HepG2 (cell line): ENCODE measurements at regions not wholly inside any gene's neighbourhood (a gene's known extent, or its start where the extent isn't known, plus 50 kb on each side); places are given as distances from the start of the nearest gene placed in this dataset.

Experiments
- ATAC-seq: fragments of 200-7000 bp; cut with Tn5 transposase; 3 replicates; pipeline ENCODE4 v1.9.1; 2020; ENCODE audit warnings: mild to moderate bottlenecking, moderate library complexity
- BruUV-seq: library from RNA; stranded (reverse); fragments of 400-500 nt; replicated peaks from 2 replicates; lab custom pipeline; 2021; lab: Mats Ljungman, UMichigan
- CTCF ChIA-PET: fragments of 300-600 bp; formaldehyde crosslinking; extraction: SDS; loops from one replicate; lab custom pipeline; 2021; ENCODE audit warnings: low total read pairs, inconsistent platforms, low intra/inter-chr PET ratio; lab: Yijun Ruan, JAX
- POLR2A ChIA-PET: fragments of 350-600 bp; sonication (Branson Sonifier 250); formaldehyde crosslinking; loops from one replicate; lab custom pipeline; 2020; ENCODE audit warnings: antibody characterized with exemption, inconsistent platforms; lab: Yijun Ruan, JAX
- DNase-seq: peaks from one replicate; pipeline ENCODE4 v3.0.0-alpha.2; 2015; ENCODE audit warnings: low spot score
- FAIRE-seq: peaks from 3 replicates; lab custom pipeline; 2011; peaks lifted over from hg19 to GRCh38; lab: Jason Lieb, UNC
- H2AFZ ChIP-seq: one replicate; pipeline ENCODE4 v1.6.1; 2011; ENCODE audit warnings: low read length, inconsistent platforms
- H3K27ac ChIP-seq: fragments of 300-600 bp; 3 replicates; pipeline ENCODE4 v1.8.0; 2011; ENCODE audit warnings: mixed run types, mild to moderate bottlenecking, mixed read lengths, low read length, inconsistent platforms; ENCODE audit not compliant: insufficient read depth; ENCODE audit errors: extremely low read length
- H3K27me3 ChIP-seq, 2 experiments: fragments of 200-600 bp in 1 of 2; 2 replicates in 1 of 2; 3 replicates in 1 of 2; pipeline versions ENCODE4 v1.6.0 to v1.8.0; 2011; ENCODE audit warnings: low read length in 2 of 2, mild to moderate bottlenecking in 2 of 2, moderate library complexity in 2 of 2, inconsistent platforms in 1 of 2; ENCODE audit not compliant: insufficient read depth in 2 of 2, control insufficient read depth in 1 of 2
- H3K36me3 ChIP-seq, 2 experiments: fragments of 200-600 bp in 1 of 2; replicated peaks in 1 of 2; 2 replicates in 1 of 2; 3 replicates in 1 of 2; pipeline versions ENCODE4 v1.5.1 to v1.8.0; 2011; ENCODE audit warnings: low read length in 2 of 2, inconsistent platforms in 1 of 2; ENCODE audit not compliant: insufficient read depth in 2 of 2, control insufficient read depth in 1 of 2
- H3K4me1 ChIP-seq: 2 replicates; pipeline ENCODE4 v1.5.1; 2012; ENCODE audit warnings: low read length, inconsistent platforms; ENCODE audit not compliant: insufficient read depth
- H3K4me2 ChIP-seq: 2 replicates; pipeline ENCODE4 v1.6.0; 2011; ENCODE audit warnings: low read depth, low read length, inconsistent platforms
- H3K4me3 ChIP-seq, 3 experiments: fragments of 200-600 bp in 1 of 3; sonication (generic), shearing (Covaris generic) in 1 of 3; replicated peaks in 1 of 3; 2 replicates each; pipeline ENCODE4 v1.5.1; 2011 to 2016; ENCODE audit warnings: low read length in 3 of 3, inconsistent platforms in 2 of 3, low read depth in 2 of 3, mild to moderate bottlenecking in 2 of 3, control low read depth in 1 of 3, mixed read lengths in 1 of 3; ENCODE audit not compliant: insufficient read depth in 1 of 3
- H3K79me2 ChIP-seq: one replicate; pipeline ENCODE4 v1.6.1; 2011; ENCODE audit warnings: low read length, inconsistent platforms; ENCODE audit not compliant: insufficient read depth
- H3K9ac ChIP-seq: 2 replicates; pipeline ENCODE4 v1.6.0; 2011; ENCODE audit warnings: mild to moderate bottlenecking, low read depth, low read length, inconsistent platforms; ENCODE audit not compliant: insufficient read depth
- H3K9me3 ChIP-seq: 2 replicates; pipeline ENCODE4 v1.5.1; 2012; ENCODE audit warnings: mild to moderate bottlenecking, low read length
- H4K20me1 ChIP-seq: 2 replicates; pipeline ENCODE4 v1.6.0; 2011; ENCODE audit warnings: inconsistent platforms, mild to moderate bottlenecking, low read length, moderate library complexity; ENCODE audit not compliant: insufficient read depth
- GZF1 ChIP-seq: sonication (generic); formaldehyde crosslinking; IDR thresholded peaks from 2 replicates; pipeline ENCODE4 v1.5.1; 2020; ENCODE audit warnings: mild to moderate bottlenecking, missing genetic modification reagents
- HDAC6 ChIP-seq: fragments of 200-600 bp; sonication (generic); IDR thresholded peaks from 2 replicates; pipeline ENCODE4 v1.7.0; 2017; ENCODE audit warnings: mild to moderate bottlenecking, antibody characterized with exemption, low read length, low read depth
- KLF13 ChIP-seq: sonication (generic); formaldehyde crosslinking; IDR thresholded peaks from 2 replicates; pipeline ENCODE4 v1.4.0; 2020; ENCODE audit warnings: mild to moderate bottlenecking, missing genetic modification reagents
- KMT2A ChIP-seq: sonication (generic); formaldehyde crosslinking; IDR thresholded peaks from 2 replicates; pipeline ENCODE4 v1.4.0; 2020; ENCODE audit warnings: missing genetic modification reagents
- MAFG ChIP-seq: sonication (generic); formaldehyde crosslinking; IDR thresholded peaks from 2 replicates; pipeline ENCODE4 v1.5.1; 2020; ENCODE audit warnings: mild to moderate bottlenecking, missing genetic modification reagents
- MBNL3 ChIP-seq: fragments of 250-450 bp; sonication (Bioruptor Pico); conservative IDR thresholded peaks from 2 replicates; pipeline ENCODE4 v1.8.0; 2022; ENCODE audit warnings: mild to moderate bottlenecking, inconsistent platforms
- MXD4 ChIP-seq: IDR thresholded peaks from 2 replicates; pipeline ENCODE4 v1.6.1; 2016; ENCODE audit warnings: mild to moderate bottlenecking, missing biosample characterization, missing genetic modification reagents
- NCOA5 ChIP-seq: sonication (generic); formaldehyde crosslinking; IDR thresholded peaks from 2 replicates; pipeline ENCODE4 v1.4.0; 2020; ENCODE audit warnings: missing genetic modification reagents
- SIN3B ChIP-seq: fragments of 150-350 bp; IDR thresholded peaks from 2 replicates; pipeline ENCODE4 v1.6.1; 2014; ENCODE audit warnings: low read length
- SOX5 ChIP-seq: IDR thresholded peaks from 2 replicates; pipeline ENCODE4 v1.6.1; 2016; ENCODE audit warnings: borderline replicate concordance
- TBL1XR1 ChIP-seq: fragments of 150-350 bp; IDR thresholded peaks from 2 replicates; pipeline ENCODE4 v1.6.1; 2014; ENCODE audit warnings: borderline replicate concordance, low read length; ENCODE audit not compliant: partially characterized antibody
- ZMYM4 ChIP-seq: sonication (generic); formaldehyde crosslinking; IDR thresholded peaks from 2 replicates; pipeline ENCODE4 v1.8.1; 2023; ENCODE audit warnings: mild to moderate bottlenecking, missing genetic modification reagents
- ZNF296 ChIP-seq: sonication (generic); formaldehyde crosslinking; conservative IDR thresholded peaks from 2 replicates; pipeline ENCODE4 v1.5.0; 2020; ENCODE audit warnings: mild to moderate bottlenecking, missing genetic modification reagents
- ZNF343 ChIP-seq: sonication (generic); formaldehyde crosslinking; IDR thresholded peaks from 2 replicates; pipeline ENCODE4 v1.4.0; 2020; ENCODE audit warnings: mild to moderate bottlenecking, missing genetic modification reagents
- ZNF484 ChIP-seq: sonication (generic); formaldehyde crosslinking; IDR thresholded peaks from 2 replicates; pipeline ENCODE4 v1.5.1; 2020; ENCODE audit warnings: mild to moderate bottlenecking, low read depth, missing genetic modification reagents, borderline replicate concordance
- ZNF562 ChIP-seq: sonication (generic); formaldehyde crosslinking; IDR thresholded peaks from 2 replicates; pipeline ENCODE4 v1.8.0; 2022; ENCODE audit warnings: missing genetic modification reagents, borderline replicate concordance
- ZNF772 ChIP-seq: sonication (generic); formaldehyde crosslinking; IDR thresholded peaks from 2 replicates; pipeline ENCODE4 v1.5.0; 2020; ENCODE audit warnings: mild to moderate bottlenecking, missing genetic modification reagents
- WGBS: methylation state at CpG from one replicate; pipeline ENCODE4 v1.1.6; 2017; ENCODE audit warnings: low lambda C conversion rate; 5-methylcytosine and 5-hydroxymethylcytosine counted together
- in situ Hi-C: cut with HindIII; loops from 2 replicates; pipeline ENCODE4 v1.10.0; 2017; ENCODE audit warnings: low pct_unique_long_range_greater_than_20kb; ENCODE audit not compliant: extremely low pct_ligation_motif_present
- intact Hi-C: fragments of 100-400 bp; cut with micrococcal nuclease; formaldehyde crosslinking; loops from one replicate; pipeline ENCODE4 v1.10.0; 2022; ENCODE audit not compliant: unreplicated experiment
- TF ChIP-seq, protein P1 (sequence below): sonication (generic); formaldehyde crosslinking; IDR thresholded peaks from 2 replicates; pipeline ENCODE4 v1.8.1; 2023; ENCODE audit warnings: mild to moderate bottlenecking, missing genetic modification reagents
- TF ChIP-seq, protein P2 (sequence below): sonication (generic); formaldehyde crosslinking; IDR thresholded peaks from 2 replicates; pipeline ENCODE4 v1.5.0; 2020; ENCODE audit warnings: missing genetic modification reagents
- TF ChIP-seq, protein P3 (sequence below): sonication (generic); formaldehyde crosslinking; IDR thresholded peaks from 2 replicates; pipeline ENCODE4 v1.5.1; 2020; ENCODE audit warnings: missing genetic modification reagents, mild to moderate bottlenecking, borderline replicate concordance

DNA sequence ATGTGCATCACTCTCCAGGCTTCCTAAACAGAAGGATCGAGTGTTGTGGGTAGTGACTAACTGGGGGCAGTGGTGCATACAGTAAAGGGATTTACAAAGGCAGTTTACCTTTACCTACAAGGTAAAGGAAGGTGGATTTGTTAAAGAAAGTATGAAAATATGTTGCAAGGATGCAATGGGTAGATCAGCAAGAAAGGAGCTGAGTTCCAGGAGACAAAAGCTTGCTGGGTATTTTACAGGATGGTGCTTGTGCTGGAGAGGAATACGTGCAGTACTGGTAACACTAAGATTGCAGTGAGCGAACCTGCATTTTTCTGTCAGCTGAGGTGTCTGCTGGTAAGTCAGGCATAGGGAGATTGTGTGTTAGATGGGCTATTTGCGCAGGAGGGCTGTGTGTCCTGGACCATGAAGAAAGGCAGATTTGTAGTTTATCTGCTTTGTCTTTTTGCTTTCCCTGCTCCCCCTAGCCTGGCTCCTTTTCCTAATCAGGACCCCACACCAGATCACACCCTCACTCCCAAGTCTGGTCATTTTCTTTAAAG, 304.6 kb downstream of the THBS2 start:
- Histone ChIP-seq H3K9me3 (no peaks in the 10 kb centered on the region), H3K27ac (no peak overlapping the region), H3K4me3 (no peak overlapping the region), H2AFZ (no peak overlapping the region), H4K20me1 (no peaks in the 10 kb centered on the region), H3K4me1 (no peaks in the 10 kb centered on the region), H3K27me3 (peaks cover 1 to 38% of the 10 kb centered on the region in 2 experiments), H3K36me3 (no peaks in the 10 kb centered on the region), H3K79me2 (no peaks in the 10 kb centered on the region), H3K9ac (no peak overlapping the region), H3K4me2 (no peak overlapping the region)
- POLR2A ChIA-PET: no interaction called here
- TF ChIP-seq MAFG (CRISPR knock-in tag) (no peak), SIN3B (no peak), ZNF296 (no peak), NCOA5 (CRISPR knock-in tag) (no peak), MXD4 (CRISPR knock-in tag) (no peak), SOX5 (CRISPR knock-in tag) (no peak), KLF13 (CRISPR knock-in tag) (no peak), ZNF343 (no peak), MBNL3 (CRISPR knock-in tag) (no peak), GZF1 (CRISPR knock-in tag) (no peak), KMT2A (CRISPR knock-in tag) (no peak), ZNF484 (CRISPR knock-in tag) (no peak), ZNF562 (CRISPR knock-in tag) (no peak), ZNF772 (CRISPR knock-in tag) (no peak), HDAC6 (no peak), TBL1XR1 (no peak), ZMYM4 (CRISPR knock-in tag) (no peak)
- TF ChIP-seq, protein P1, sequence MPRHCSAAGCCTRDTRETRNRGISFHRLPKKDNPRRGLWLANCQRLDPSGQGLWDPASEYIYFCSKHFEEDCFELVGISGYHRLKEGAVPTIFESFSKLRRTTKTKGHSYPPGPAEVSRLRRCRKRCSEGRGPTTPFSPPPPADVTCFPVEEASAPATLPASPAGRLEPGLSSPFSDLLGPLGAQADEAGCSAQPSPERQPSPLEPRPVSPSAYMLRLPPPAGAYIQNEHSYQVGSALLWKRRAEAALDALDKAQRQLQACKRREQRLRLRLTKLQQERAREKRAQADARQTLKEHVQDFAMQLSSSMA: no peak
- TF ChIP-seq, protein P2, sequence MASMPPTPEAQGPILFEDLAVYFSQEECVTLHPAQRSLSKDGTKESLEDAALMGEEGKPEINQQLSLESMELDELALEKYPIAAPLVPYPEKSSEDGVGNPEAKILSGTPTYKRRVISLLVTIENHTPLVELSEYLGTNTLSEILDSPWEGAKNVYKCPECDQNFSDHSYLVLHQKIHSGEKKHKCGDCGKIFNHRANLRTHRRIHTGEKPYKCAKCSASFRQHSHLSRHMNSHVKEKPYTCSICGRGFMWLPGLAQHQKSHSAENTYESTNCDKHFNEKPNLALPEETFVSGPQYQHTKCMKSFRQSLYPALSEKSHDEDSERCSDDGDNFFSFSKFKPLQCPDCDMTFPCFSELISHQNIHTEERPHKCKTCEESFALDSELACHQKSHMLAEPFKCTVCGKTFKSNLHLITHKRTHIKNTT (CRISPR knock-in tag): no peak
- TF ChIP-seq, protein P3, sequence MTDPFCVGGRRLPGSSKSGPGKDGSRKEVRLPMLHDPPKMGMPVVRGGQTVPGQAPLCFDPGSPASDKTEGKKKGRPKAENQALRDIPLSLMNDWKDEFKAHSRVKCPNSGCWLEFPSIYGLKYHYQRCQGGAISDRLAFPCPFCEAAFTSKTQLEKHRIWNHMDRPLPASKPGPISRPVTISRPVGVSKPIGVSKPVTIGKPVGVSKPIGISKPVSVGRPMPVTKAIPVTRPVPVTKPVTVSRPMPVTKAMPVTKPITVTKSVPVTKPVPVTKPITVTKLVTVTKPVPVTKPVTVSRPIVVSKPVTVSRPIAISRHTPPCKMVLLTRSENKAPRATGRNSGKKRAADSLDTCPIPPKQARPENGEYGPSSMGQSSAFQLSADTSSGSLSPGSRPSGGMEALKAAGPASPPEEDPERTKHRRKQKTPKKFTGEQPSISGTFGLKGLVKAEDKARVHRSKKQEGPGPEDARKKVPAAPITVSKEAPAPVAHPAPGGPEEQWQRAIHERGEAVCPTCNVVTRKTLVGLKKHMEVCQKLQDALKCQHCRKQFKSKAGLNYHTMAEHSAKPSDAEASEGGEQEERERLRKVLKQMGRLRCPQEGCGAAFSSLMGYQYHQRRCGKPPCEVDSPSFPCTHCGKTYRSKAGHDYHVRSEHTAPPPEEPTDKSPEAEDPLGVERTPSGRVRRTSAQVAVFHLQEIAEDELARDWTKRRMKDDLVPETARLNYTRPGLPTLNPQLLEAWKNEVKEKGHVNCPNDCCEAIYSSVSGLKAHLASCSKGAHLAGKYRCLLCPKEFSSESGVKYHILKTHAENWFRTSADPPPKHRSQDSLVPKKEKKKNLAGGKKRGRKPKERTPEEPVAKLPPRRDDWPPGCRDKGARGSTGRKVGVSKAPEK (CRISPR knock-in tag): no peak
- FAIRE-seq (no peak), DNase-seq (no peak), ATAC-seq (no peak)
- in situ Hi-C loops (no loop called here), intact Hi-C loops (no loop called here)
- no TSS peak for BruUV-seq
- WGBS: 28% methylated on average over 4 of the region's 4 CpGs
- CTCF ChIA-PET: no interaction called here
